Smooth muscle cell (in vitro differentiated cells): ENCODE measurements at regions not wholly inside any gene's neighbourhood (a gene's known extent, or its start where the extent isn't known, plus 50 kb on each side); places are given as distances from the start of the nearest gene placed in this dataset.

Experiments used
- DNase-seq: peaks from one replicate; lab custom pipeline; 2025; ENCODE audit not compliant: unreplicated experiment; lab: John Stamatoyannopoulos, UW
- H2AFZ ChIP-seq: fragments of 200-600 bp; sonication (generic); 2 replicates; pipeline ENCODE4 v1.6.0; 2016; ENCODE audit warnings: antibody characterized with exemption, low read depth, mild to moderate bottlenecking
- H3F3A ChIP-seq: fragments of 200-600 bp; sonication (generic); 2 replicates; pipeline ENCODE4 v1.6.0; 2017; ENCODE audit warnings: antibody characterized with exemption, low read depth
- H3K27ac ChIP-seq: fragments of 200-600 bp; sonication (generic); 2 replicates; pipeline ENCODE4 v1.5.1; 2016; ENCODE audit warnings: low read depth, mild to moderate bottlenecking
- H3K27me3 ChIP-seq: fragments of 200-600 bp; sonication (generic); 2 replicates; pipeline ENCODE4 v1.6.1; 2016; ENCODE audit warnings: low read depth, mild to moderate bottlenecking
- H3K36me3 ChIP-seq: fragments of 200-600 bp; sonication (generic); 2 replicates; pipeline ENCODE4 v1.5.1; 2016; ENCODE audit warnings: low read depth
- H3K4me1 ChIP-seq: fragments of 200-600 bp; sonication (generic); 2 replicates; pipeline ENCODE4 v1.5.1; 2016; ENCODE audit warnings: low read depth
- H3K4me2 ChIP-seq: fragments of 200-600 bp; sonication (generic); 2 replicates; pipeline ENCODE4 v1.6.0; 2016; ENCODE audit warnings: mild to moderate bottlenecking
- H3K4me3 ChIP-seq: fragments of 200-600 bp; sonication (generic); 2 replicates; pipeline ENCODE4 v1.5.1; 2016; ENCODE audit warnings: mild to moderate bottlenecking
- H3K79me2 ChIP-seq: fragments of 200-600 bp; sonication (generic); 2 replicates; pipeline ENCODE4 v1.6.0; 2016; ENCODE audit warnings: low read depth, mild to moderate bottlenecking
- H3K9ac ChIP-seq: fragments of 200-600 bp; sonication (generic); 2 replicates; pipeline ENCODE4 v1.6.0; 2016; ENCODE audit warnings: low read depth
- H3K9me3 ChIP-seq: fragments of 200-600 bp; sonication (generic); replicated peaks from 2 replicates; pipeline ENCODE4 v1.5.1; 2016; ENCODE audit warnings: low read depth
- H4K20me1 ChIP-seq: fragments of 200-600 bp; sonication (generic); 2 replicates; pipeline ENCODE4 v1.6.0; 2016; ENCODE audit warnings: low read depth
- CTCF ChIP-seq: fragments of 200-600 bp; sonication (generic); IDR thresholded peaks from 2 replicates; pipeline ENCODE4 v1.5.1; 2017; ENCODE audit warnings: borderline replicate concordance, mild to moderate bottlenecking, antibody characterized with exemption; ENCODE audit not compliant: insufficient read depth, poor library complexity, severe bottlenecking
- WGBS: methylation state at CpG from one replicate; pipeline ENCODE4 v1.1.7; 2016; ENCODE audit warnings: low lambda C conversion rate; 5-methylcytosine and 5-hydroxymethylcytosine counted together

- Histone ChIP-seq H3K9me3 (no peaks in the 10 kb centered on the region), H3K27ac (no peak overlapping the region), H3K27me3 (no peaks in the 10 kb centered on the region), H3K4me1 (no peaks in the 10 kb centered on the region), H3K4me3 (no peak overlapping the region), H3K4me2 (no peak overlapping the region), H4K20me1 (peaks cover 8% of the 10 kb centered on the region), H3F3A (no peaks in the 10 kb centered on the region), H3K9ac (no peak overlapping the region), H3K79me2 (no peaks in the 10 kb centered on the region), H2AFZ (no peak overlapping the region), H3K36me3 (peaks cover 5% of the 10 kb centered on the region)
- TF ChIP-seq CTCF = no peak
- 95% methylated on average over 14 of the region's 14 CpGs for WGBS
- no peak for DNase-seq
Measured at GRCh38 chr2:120994301-120994995, 258.8 kb downstream of the GLI2 start.

- DNase-seq = no peak
- no peak for TF ChIP-seq CTCF
Measured at GRCh38 chr2:120995152-120995551, 259.5 kb downstream of the GLI2 start.

GRCh38 chr2:120995656-120996190, 260.1 kb downstream of the GLI2 start:
- no peaks in the 10 kb centered on the region for H3K4me1 ChIP-seq
- H3K9me3 ChIP-seq = no peaks in the 10 kb centered on the region
- peaks cover 5% of the 10 kb centered on the region for H3K36me3 ChIP-seq
- H3K4me2 ChIP-seq = no peak overlapping the region
- DNase-seq = no peak
- H2AFZ ChIP-seq = no peak overlapping the region
- no peak for TF ChIP-seq CTCF
- 95% methylated on average over 15 of the region's 15 CpGs for WGBS
- H3K79me2 ChIP-seq = no peaks in the 10 kb centered on the region
- H3K4me3 ChIP-seq = no peak overlapping the region
- no peak overlapping the region for H3K9ac ChIP-seq
- H3K27ac ChIP-seq = no peak overlapping the region
- no peaks in the 10 kb centered on the region for H3F3A ChIP-seq
- peaks cover 8% of the 10 kb centered on the region for H4K20me1 ChIP-seq
- H3K27me3 ChIP-seq = no peaks in the 10 kb centered on the region

More at GRCh38 chr2:120995152-120995551, 259.5 kb downstream of the GLI2 start:
- Histone ChIP-seq H3K27me3 (no peaks in the 10 kb centered on the region), H3K4me2 (no peak overlapping the region), H3K36me3 (peaks cover 5% of the 10 kb centered on the region), H3K4me3 (no peak overlapping the region), H3K4me1 (no peaks in the 10 kb centered on the region), H4K20me1 (peaks cover 8% of the 10 kb centered on the region), H2AFZ (no peak overlapping the region), H3K79me2 (no peaks in the 10 kb centered on the region), H3F3A (no peaks in the 10 kb centered on the region), H3K9ac (no peak overlapping the region), H3K27ac (no peak overlapping the region), H3K9me3 (no peaks in the 10 kb centered on the region)
- WGBS = 89% methylated on average over 7 of the region's 7 CpGs
